ENCODE measurements at regions not wholly inside any gene's neighbourhood (a gene's known extent, or its start where the extent isn't known, plus 50 kb on each side); places are given as distances from the start of the nearest gene placed in this dataset.

DNA sequence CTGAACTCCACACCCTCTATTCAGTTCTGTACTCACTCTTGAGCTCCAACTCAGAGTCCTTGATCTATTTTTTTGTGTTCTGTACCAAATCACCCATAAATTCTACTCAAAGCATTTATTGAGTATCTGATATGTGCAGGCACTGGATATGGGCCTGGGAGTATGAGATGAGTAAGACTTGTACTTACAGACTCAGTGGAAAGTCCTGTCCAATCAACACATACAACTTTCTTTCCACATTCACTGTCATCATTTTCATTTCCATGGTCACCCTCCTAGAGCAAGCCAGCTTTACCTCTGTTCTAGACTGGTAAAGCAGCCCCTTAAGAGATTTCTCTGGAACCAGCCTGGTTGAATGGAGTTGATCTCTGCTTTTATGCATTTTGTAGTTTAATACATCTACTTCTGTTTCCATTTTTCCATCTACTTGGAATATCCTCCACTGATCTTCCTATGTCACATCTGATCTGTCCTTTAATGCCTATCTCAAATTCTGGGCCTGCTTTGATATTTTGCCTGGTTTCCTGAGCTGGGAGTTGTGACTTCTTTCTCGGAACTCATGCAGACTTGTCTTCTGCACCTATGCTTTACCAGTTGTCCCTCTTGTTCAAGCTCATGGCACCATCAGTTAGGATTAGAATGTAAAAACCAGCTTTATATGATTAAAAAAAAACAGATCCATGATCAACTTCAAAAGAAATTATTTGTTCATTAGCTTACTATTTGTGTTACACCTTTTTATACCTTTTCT lies 96.9 kb upstream of the GLS start:
- DNase-seq (ENCODE audit: low spot score), result no peak

GRCh38 chr2:190785334-190785733 lies 95.3 kb upstream of the GLS start:
- no peak for DNase-seq (ENCODE audit: low spot score)

- no peak for DNase-seq (ENCODE audit: low spot score)
Measured at GRCh38 chr2:190786404-190787166, 94.0 kb upstream of the GLS start.

GRCh38 chr2:190787743-190788235 lies 92.8 kb upstream of the GLS start:
- DNase-seq (ENCODE audit: low spot score), result no peak

- no peak for DNase-seq (ENCODE audit: low spot score)
Measured at GRCh38 chr2:190789074-190790004, 91.3 kb upstream of the GLS start.

DNA sequence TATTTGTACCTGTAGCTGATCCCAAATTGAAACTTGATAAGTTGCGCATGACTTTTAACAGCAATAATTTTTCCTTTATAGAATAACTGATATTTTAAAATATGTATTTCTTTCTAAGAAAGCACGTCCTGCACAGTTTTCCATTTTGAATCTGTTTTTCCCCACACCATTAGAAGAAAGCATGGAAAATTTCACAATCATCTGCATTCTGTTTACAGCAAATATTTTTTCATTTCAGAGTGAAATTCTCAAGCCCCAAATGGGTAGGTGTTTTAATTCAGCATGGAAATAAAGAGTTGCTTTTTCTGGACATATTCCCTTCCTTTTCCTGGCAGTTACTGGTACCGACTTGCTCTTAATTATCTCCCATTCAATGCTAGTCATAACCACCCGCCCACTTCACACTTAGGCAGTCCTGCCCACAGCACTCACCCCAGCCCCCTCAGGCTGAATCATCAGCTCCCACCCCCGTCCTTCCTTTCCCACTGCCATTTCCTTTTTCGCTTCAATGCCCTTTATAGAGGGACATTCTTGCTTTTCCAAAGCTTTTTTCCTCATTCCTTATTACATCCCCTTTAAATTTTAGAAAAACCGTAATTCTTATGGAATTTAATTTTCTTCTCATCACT lies 89.2 kb upstream of the GLS start:
- no peak for DNase-seq (ENCODE audit: low spot score)

- no peak for DNase-seq (ENCODE audit: low spot score)
Measured at GRCh38 chr2:190791976-190792575, 88.5 kb upstream of the GLS start.

- no peak for DNase-seq (ENCODE audit: low spot score)
Measured at GRCh38 chr2:190792956-190793888, 87.4 kb upstream of the GLS start.

GRCh38 chr2:190794377-190794776 lies 86.2 kb upstream of the GLS start:
- no peak for DNase-seq (ENCODE audit: low spot score)

DNA sequence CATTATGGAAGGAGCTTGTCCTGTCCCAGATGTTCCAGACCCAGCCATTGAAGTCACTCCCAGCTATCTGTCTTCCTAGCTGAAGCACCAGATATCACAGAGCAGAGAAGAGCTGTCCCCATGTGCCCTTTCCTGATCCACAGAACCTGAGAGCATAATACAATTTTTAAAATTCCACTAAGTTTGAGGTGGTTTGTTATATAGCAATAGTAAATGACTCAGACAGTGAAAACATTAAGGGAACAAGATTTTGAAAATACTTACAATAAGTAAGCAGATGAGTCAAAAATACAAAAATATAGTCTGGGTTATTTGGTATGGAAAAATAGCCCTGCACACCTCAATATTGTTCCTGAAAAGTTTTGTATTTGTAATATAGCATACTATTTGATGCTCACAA lies 85.8 kb upstream of the GLS start:
- no peak for DNase-seq (ENCODE audit: low spot score)

DNA sequence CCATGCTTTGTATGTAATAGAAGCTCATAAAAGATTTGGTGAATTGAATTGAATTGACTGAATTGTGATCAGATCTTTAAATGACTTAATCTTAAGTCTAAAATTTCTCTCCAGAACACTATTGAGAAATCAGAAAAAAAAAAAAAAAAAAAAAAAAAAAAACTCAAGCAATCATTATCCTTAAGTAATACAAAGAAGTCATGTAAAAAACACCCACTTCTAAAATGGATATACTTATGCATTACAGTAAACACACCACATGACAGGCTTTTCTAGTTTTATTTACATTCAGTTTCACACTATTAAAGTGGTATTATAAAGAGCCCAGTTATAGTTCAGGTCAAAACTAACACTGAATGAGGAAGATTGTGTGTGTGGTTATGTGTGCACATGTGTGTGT lies 84.9 kb upstream of the GLS start:
- DNase-seq (ENCODE audit: low spot score), result no peak

DNA sequence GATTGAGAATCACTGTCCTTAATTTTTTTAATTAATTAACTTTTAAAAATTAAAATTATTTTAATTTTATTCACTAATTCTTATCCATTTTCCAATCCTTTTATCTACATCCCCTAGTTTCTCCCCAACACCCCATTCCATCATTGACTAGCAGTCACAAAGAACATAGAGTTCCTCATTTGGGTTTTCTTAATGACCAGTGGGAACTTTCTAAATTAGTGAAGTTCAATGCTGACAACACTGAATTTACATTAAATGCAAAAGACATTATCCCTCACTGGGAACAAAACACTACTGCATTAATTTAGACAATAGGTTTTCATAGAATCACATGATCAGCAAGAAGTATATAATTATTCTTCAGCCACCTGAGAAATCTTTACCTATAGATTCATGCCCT lies 80.6 kb upstream of the GLS start:
- no peak for DNase-seq (ENCODE audit: low spot score)

DNA sequence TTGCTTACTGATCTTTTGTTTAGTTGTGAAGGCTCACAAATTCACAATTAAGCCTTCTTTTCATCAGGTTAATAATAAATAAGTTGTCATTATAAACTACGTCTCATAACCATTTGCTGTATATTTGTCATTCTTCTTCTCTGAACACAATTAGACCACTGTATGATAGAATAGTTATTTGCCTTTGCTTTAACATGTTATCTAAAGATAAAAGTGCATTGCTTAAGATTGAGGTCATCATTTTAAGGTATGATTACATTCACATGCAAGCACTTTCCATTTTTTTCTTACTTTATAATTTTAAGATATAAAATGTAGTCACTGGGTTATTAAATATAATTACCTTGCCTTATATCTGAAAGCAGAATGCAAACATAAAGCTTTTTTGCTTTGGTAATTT lies 80.1 kb upstream of the GLS start:
- no peak for DNase-seq (ENCODE audit: low spot score)

GRCh38 chr2:190802129-190802528 lies 78.5 kb upstream of the GLS start:
- DNase-seq (ENCODE audit: low spot score), result no peak

- no peak for DNase-seq (ENCODE audit: low spot score)
Measured at GRCh38 chr2:190802626-190803209, 77.9 kb upstream of the GLS start.

GRCh38 chr2:190804182-190804795 lies 76.3 kb upstream of the GLS start:
- no peak for DNase-seq (ENCODE audit: low spot score)

DNA sequence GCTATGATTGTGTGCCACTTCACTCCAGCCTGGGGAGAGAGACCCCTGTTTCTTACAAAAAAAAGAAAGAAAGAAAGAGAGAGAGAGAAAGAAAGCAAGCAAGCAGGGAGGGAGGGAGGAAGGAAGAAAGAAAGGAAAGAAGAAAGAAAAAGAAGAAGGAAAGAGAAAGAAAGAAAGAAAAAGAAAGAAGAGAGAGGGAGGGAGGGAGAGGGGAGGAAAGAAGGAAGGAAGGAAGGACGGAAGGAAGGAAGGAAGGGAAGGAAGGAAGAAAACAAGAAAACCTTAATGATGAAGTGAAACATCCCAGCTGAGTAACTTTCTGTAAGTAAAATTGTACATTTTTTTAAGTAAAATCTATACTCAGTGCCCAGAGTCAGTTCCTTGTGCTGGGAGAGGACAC lies 75.5 kb upstream of the GLS start:
- no peak for DNase-seq (ENCODE audit: low spot score)

- no peak for DNase-seq (ENCODE audit: low spot score)
Measured at GRCh38 chr2:190805843-190806242, 74.8 kb upstream of the GLS start.

DNA sequence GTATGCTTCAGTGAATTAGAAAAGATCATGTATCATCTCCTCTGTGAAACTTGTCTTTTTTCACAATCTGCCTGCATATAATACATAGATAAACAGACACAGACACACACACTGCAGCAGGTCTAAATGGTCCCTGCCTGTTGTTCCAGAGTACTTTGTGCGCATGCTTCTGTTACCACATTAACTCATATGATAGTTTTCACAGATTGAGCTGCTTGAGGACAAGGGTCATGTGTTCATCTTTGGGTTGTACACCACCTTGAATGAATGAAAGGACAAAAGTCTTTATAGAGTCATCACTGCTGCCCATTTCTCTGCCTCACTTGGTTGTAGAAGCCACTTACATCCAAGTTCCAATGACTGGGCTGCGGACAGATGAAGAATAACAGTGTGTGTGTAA lies 72.7 kb upstream of the GLS start:
- DNase-seq (ENCODE audit: low spot score), result no peak

Measured in HuH-7 (cell line).